H1 (cell line): ENCODE measurements at regions not wholly inside any gene's neighbourhood (a gene's known extent, or its start where the extent isn't known, plus 50 kb on each side); places are given as distances from the start of the nearest gene placed in this dataset.

Experiments
- CTCF ChIA-PET: fragments of 300-600 bp; sonication (Branson Sonifier 250); formaldehyde crosslinking; loops from one replicate; lab custom pipeline; 2021; ENCODE audit not compliant: partially characterized antibody; lab: Charles Lee
- POLR2A ChIA-PET: fragments of 300-600 bp; sonication (Branson Sonifier 250); formaldehyde crosslinking; loops from one replicate; lab custom pipeline; 2021; ENCODE audit warnings: inconsistent platforms; ENCODE audit not compliant: partially characterized antibody; lab: Charles Lee
- DNase-seq, 2 experiments: peaks; one replicate each; pipeline versions ENCODE4 v3.0.0 to v3.0.0-alpha.2; 2010 to 2022; ENCODE audit warnings: low spot score in 2 of 2, low read depth in 1 of 2, mixed read lengths in 1 of 2
- FAIRE-seq: peaks from 2 replicates; lab custom pipeline; 2011; peaks lifted over from hg19 to GRCh38; lab: Jason Lieb, UNC
- H2AFZ ChIP-seq: 2 replicates; pipeline ENCODE4 v1.8.1; 2012; ENCODE audit warnings: low read length, inconsistent platforms
- H2AK5ac ChIP-seq: 2 replicates; pipeline ENCODE4 v1.6.1; 2013; ENCODE audit warnings: low read depth, low read length
- H2BK120ac ChIP-seq: replicated peaks from 2 replicates; pipeline ENCODE3; 2013; ENCODE audit warnings: low read depth, low read length, inconsistent platforms
- H2BK12ac ChIP-seq: 2 replicates; pipeline ENCODE4 v1.6.1; 2013; ENCODE audit warnings: low read depth, low read length
- H2BK15ac ChIP-seq: 2 replicates; pipeline ENCODE4 v1.6.1; 2013; ENCODE audit warnings: low read length
- H2BK20ac ChIP-seq: 2 replicates; pipeline ENCODE4 v1.6.1; 2013; ENCODE audit warnings: low read length
- H2BK5ac ChIP-seq: 2 replicates; pipeline ENCODE4 v1.6.1; 2013; ENCODE audit warnings: low read depth, low read length
- H3K14ac ChIP-seq: 2 replicates; pipeline ENCODE4 v1.6.1; 2013; ENCODE audit warnings: inconsistent platforms; ENCODE audit not compliant: insufficient read length
- H3K18ac ChIP-seq: 2 replicates; pipeline ENCODE4 v1.6.1; 2013; ENCODE audit warnings: low read length; ENCODE audit errors: extremely low read depth
- H3K23ac ChIP-seq: 2 replicates; pipeline ENCODE4 v1.6.1; 2013; ENCODE audit warnings: inconsistent platforms; ENCODE audit not compliant: insufficient read length
- H3K23me2 ChIP-seq: 2 replicates; pipeline ENCODE4 v1.6.1; 2013; ENCODE audit warnings: low read depth, low read length
- H3K27ac ChIP-seq: 2 replicates; pipeline ENCODE4 v1.6.1; 2011; ENCODE audit warnings: low read depth, low read length, inconsistent platforms
- H3K27me3 ChIP-seq, 4 experiments: replicated peaks in 1 of 4; 1 replicate in 1 of 4; 2 replicates in 3 of 4; pipeline versions ENCODE4 v1.6.1 to v1.8.1; 2011 to 2013; ENCODE audit warnings: low read length in 3 of 4, mild to moderate bottlenecking in 3 of 4, inconsistent platforms in 2 of 4, mixed read lengths in 2 of 4, moderate library complexity in 1 of 4; ENCODE audit not compliant: control insufficient read depth in 3 of 4, insufficient read depth in 3 of 4; ENCODE audit errors: extremely low read depth in 1 of 4
- H3K36me3 ChIP-seq, 4 experiments: 2 replicates each; pipeline versions ENCODE4 v1.6.1 to v1.8.1; 2011 to 2013; ENCODE audit warnings: mild to moderate bottlenecking in 4 of 4, low read length in 3 of 4, moderate library complexity in 2 of 4, control low read depth in 1 of 4, inconsistent platforms in 1 of 4; ENCODE audit not compliant: insufficient read depth in 4 of 4, control insufficient read depth in 2 of 4
- H3K4ac ChIP-seq: replicated peaks from 2 replicates; pipeline ENCODE3; 2013; ENCODE audit warnings: low read length, low read depth, mixed read lengths, inconsistent platforms; ENCODE audit not compliant: insufficient read length
- H3K4me1 ChIP-seq, 4 experiments: replicated peaks in 1 of 4; 1 replicate in 1 of 4; 2 replicates in 3 of 4; pipeline versions ENCODE4 v1.6.1 to v1.8.1; 2011 to 2013; ENCODE audit warnings: low read length in 3 of 4, inconsistent platforms in 2 of 4, mixed read lengths in 1 of 4; ENCODE audit not compliant: insufficient read depth in 4 of 4, control insufficient read depth in 3 of 4
- H3K4me2 ChIP-seq, 2 experiments: 2 replicates each; pipeline versions ENCODE4 v1.6.1 to v1.8.1; 2011 to 2013; ENCODE audit warnings: low read depth in 2 of 2, low read length in 2 of 2, control low read depth in 1 of 2, inconsistent platforms in 1 of 2, mild to moderate bottlenecking in 1 of 2; ENCODE audit not compliant: insufficient read depth in 1 of 2
- H3K4me3 ChIP-seq, 4 experiments: fragments of 200-600, 300-600 bp in 1 of 4; sonication (generic), shearing (Covaris generic), sonication (Bioruptor Twin) in 1 of 4; 2 replicates each; pipeline versions ENCODE4 v1.5.1 to v1.8.1; 2011 to 2016; ENCODE audit warnings: low read length in 4 of 4, low read depth in 3 of 4, control low read depth in 2 of 4, inconsistent platforms in 2 of 4, mild to moderate bottlenecking in 2 of 4, mixed read lengths in 1 of 4, moderate library complexity in 1 of 4; ENCODE audit not compliant: insufficient read depth in 2 of 4; ENCODE audit errors: extremely low read depth in 1 of 4
- H3K56ac ChIP-seq: replicated peaks from 2 replicates; pipeline ENCODE3; 2013; ENCODE audit warnings: low read depth, mild to moderate bottlenecking, mixed read lengths, low read length, inconsistent platforms; ENCODE audit not compliant: insufficient read length
- H3K79me1 ChIP-seq: 2 replicates; pipeline ENCODE4 v1.6.1; 2013; ENCODE audit warnings: low read depth, low read length, control low read depth
- H3K79me2 ChIP-seq, 2 experiments: 2 replicates each; pipeline versions ENCODE4 v1.6.1 to v1.8.1; 2012 to 2013; ENCODE audit warnings: low read length in 2 of 2, mild to moderate bottlenecking in 2 of 2, inconsistent platforms in 1 of 2; ENCODE audit not compliant: insufficient read depth in 2 of 2, control insufficient read depth in 1 of 2
- H3K9ac ChIP-seq, 4 experiments: replicated peaks in 1 of 4; 1 replicate in 1 of 4; 2 replicates in 3 of 4; pipeline versions ENCODE4 v1.6.1 to v1.8.1; 2011 to 2013; ENCODE audit warnings: low read depth in 3 of 4, low read length in 3 of 4, control low read depth in 2 of 4, mild to moderate bottlenecking in 2 of 4, moderate library complexity in 2 of 4, inconsistent platforms in 1 of 4; ENCODE audit errors: extremely low read depth in 1 of 4
- H3K9me3 ChIP-seq, 2 experiments: 2 replicates each; pipeline versions ENCODE4 v1.6.1 to v1.8.1; 2012 to 2013; ENCODE audit warnings: mild to moderate bottlenecking in 2 of 2, moderate library complexity in 2 of 2, control low read depth in 1 of 2, inconsistent platforms in 1 of 2, low read depth in 1 of 2, low read length in 1 of 2, mixed read lengths in 1 of 2; ENCODE audit not compliant: insufficient read depth in 2 of 2
- H4K20me1 ChIP-seq, 2 experiments: replicated peaks in 1 of 2; 2 replicates each; pipeline versions ENCODE3 to v1.8.1; 2011 to 2013; ENCODE audit warnings: inconsistent platforms in 2 of 2, low read length in 2 of 2, mild to moderate bottlenecking in 1 of 2; ENCODE audit not compliant: insufficient read depth in 2 of 2, control insufficient read depth in 1 of 2
- H4K5ac ChIP-seq: 2 replicates; pipeline ENCODE4 v1.6.1; 2013; ENCODE audit warnings: low read length, low read depth, mixed read lengths, inconsistent platforms; ENCODE audit not compliant: insufficient read length
- H4K8ac ChIP-seq: 2 replicates; pipeline ENCODE4 v1.8.0; 2013; ENCODE audit warnings: mild to moderate bottlenecking, moderate library complexity, low read length, inconsistent platforms; ENCODE audit not compliant: insufficient read depth; ENCODE audit errors: extremely low read depth
- H4K91ac ChIP-seq: replicated peaks from 2 replicates; pipeline ENCODE3; 2013; ENCODE audit warnings: low read length, mixed read lengths, inconsistent platforms; ENCODE audit not compliant: insufficient read length
- ATF2 ChIP-seq: IDR thresholded peaks from 2 replicates; pipeline ENCODE4 v1.6.1; 2012; ENCODE audit warnings: low read length, inconsistent platforms
- EGR1 ChIP-seq: IDR thresholded peaks from 2 replicates; pipeline ENCODE4 v1.6.1; 2011; ENCODE audit warnings: low read depth, low read length, borderline replicate concordance
- EP300 ChIP-seq, 2 experiments: IDR thresholded peaks; 1 replicate in 1 of 2; 2 replicates in 1 of 2; pipeline ENCODE4 v1.6.1; 2011 to 2012; ENCODE audit warnings: low read depth in 2 of 2, low read length in 2 of 2, mild to moderate bottlenecking in 2 of 2, borderline replicate concordance in 1 of 2, inconsistent platforms in 1 of 2, moderate library complexity in 1 of 2
- SAP30 ChIP-seq: fragments of 300-600 bp; sonication (generic); IDR thresholded peaks from 2 replicates; pipeline ENCODE4 v1.7.1; 2012; ENCODE audit warnings: low read length, moderate library complexity, mild to moderate bottlenecking, inconsistent platforms; ENCODE audit not compliant: insufficient read depth, insufficient replicate concordance
- SIX5 ChIP-seq: IDR thresholded peaks from 2 replicates; pipeline ENCODE4 v1.6.1; 2011; ENCODE audit warnings: mild to moderate bottlenecking, low read depth, low read length
- WGBS, 2 experiments: shearing (Covaris generic) in 1 of 2; methylation state at CpG; one replicate each; pipeline versions ENCODE4 v1.1.6 to v1.1.7; 2013 to 2015; ENCODE audit warnings: low lambda C conversion rate in 2 of 2, mixed read lengths in 2 of 2, inconsistent platforms in 1 of 2, low coverage in 1 of 2, missing lambda C conversion rate in 1 of 2; ENCODE audit not compliant: insufficient replicate concordance in 2 of 2, insufficient coverage in 1 of 2, insufficient read length in 1 of 2; ENCODE audit errors: extremely low coverage in 1 of 2, missing lambda C conversion rate in 1 of 2; 5-methylcytosine and 5-hydroxymethylcytosine counted together

DNA sequence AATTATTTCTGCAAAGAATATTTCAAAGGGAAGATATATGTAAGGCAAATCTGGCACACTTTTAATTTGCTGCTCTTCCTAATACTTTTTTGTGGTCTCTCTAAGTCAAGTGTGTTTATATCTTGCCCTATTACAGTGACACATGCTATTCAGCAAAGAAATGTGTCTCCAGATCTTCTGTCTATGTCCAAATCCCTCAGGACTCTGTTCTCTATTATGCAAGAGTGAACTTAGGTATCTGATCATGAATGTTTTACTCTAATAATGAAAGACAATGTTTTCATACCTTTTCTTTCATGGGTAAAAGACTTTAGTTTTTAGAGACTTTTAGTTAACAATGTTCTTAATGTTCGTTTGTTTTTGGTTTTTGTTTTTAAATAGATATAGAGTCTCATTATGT lies 255.4 kb upstream of the DAB2 start:
- H3K27me3 ChIP-seq = peaks cover 0 to 1% (median 0%) of the 10 kb centered on the region in 4 experiments; a peak in 1 of 7 replicates
- no peak overlapping the region for H3K27ac ChIP-seq
- no peak overlapping the region for H2BK20ac ChIP-seq
- no peaks in the 10 kb centered on the region for H3K9me3 ChIP-seq
- H3K4me1 ChIP-seq = 0 out of 7 replicates have a peak, but pooled peaks cover 0 to 5% (median 0%) of the 10 kb centered on the region in 4 experiments
- no peaks in the 10 kb centered on the region for H3K79me2 ChIP-seq
- no peak overlapping the region for H2BK12ac ChIP-seq
- no peak overlapping the region for H4K5ac ChIP-seq
- H2BK120ac ChIP-seq = no peak overlapping the region
- no peak for FAIRE-seq
- H3K18ac ChIP-seq = no peak overlapping the region
- H3K23me2 ChIP-seq = no peaks in the 10 kb centered on the region
- no peak overlapping the region for H2AK5ac ChIP-seq
- DNase-seq = no peak
- H2BK15ac ChIP-seq = no peak overlapping the region
- no peak overlapping the region for H3K9ac ChIP-seq
- no peak overlapping the region for H3K4me2 ChIP-seq
- H2BK5ac ChIP-seq = no peak overlapping the region
- no peaks in the 10 kb centered on the region for H3K36me3 ChIP-seq
- CTCF ChIA-PET = no interaction called here
- H3K4ac ChIP-seq = no peak overlapping the region
- no peaks in the 10 kb centered on the region for H3K79me1 ChIP-seq
- POLR2A ChIA-PET = no interaction called here
- H4K20me1 ChIP-seq = no peaks in the 10 kb centered on the region
- H3K4me3 ChIP-seq = no peak overlapping the region
- no peak overlapping the region for H3K14ac ChIP-seq
- 79 to 100% methylated on average over 1 of the region's 1 CpG for WGBS, 2 experiments
- no peak overlapping the region for H2AFZ ChIP-seq
- TF ChIP-seq EGR1 (no peak), SAP30 (no peak), SIX5 (no peak), ATF2 (no peak), EP300 (IDR thresholded peaks at IDR 0.05; ENCODE audit: borderline replicate concordance in 1 of 2, low read depth in 2 of 2, low read length in 2 of 2) (no peak)
- H3K56ac ChIP-seq = no peak overlapping the region
- H3K23ac ChIP-seq = no peak overlapping the region
- H4K91ac ChIP-seq = no peak overlapping the region
- no peak overlapping the region for H4K8ac ChIP-seq
